ENCODE measurements at regions not wholly inside any gene's neighbourhood (a gene's known extent, or its start where the extent isn't known, plus 50 kb on each side); places are given as distances from the start of the nearest gene placed in this dataset.

GRCh38 chr18:7417727-7418126 lies 149.4 kb upstream of the PTPRM start:
- TF ChIP-seq CTCF (tag by site-specific recombination; IDR thresholded peaks at IDR 0.05) = no peak
- no peak for TF ChIP-seq GFI1B (tag by site-specific recombination; IDR thresholded peaks at IDR 0.05)
- TF ChIP-seq SETDB1 (IDR thresholded peaks at IDR 0.05; ENCODE audit: insufficient read length, low read length) = no peak
- TF ChIP-seq ZNF121 (tag by site-specific recombination; IDR thresholded peaks at IDR 0.05) = no peak
- no peak for TF ChIP-seq ZNF280C (tag by site-specific recombination; IDR thresholded peaks at IDR 0.05)
- TF ChIP-seq REST (tag by site-specific recombination; IDR thresholded peaks at IDR 0.05) = no peak
- no peak for TF ChIP-seq TRIM28 (IDR thresholded peaks at IDR 0.05; ENCODE audit: borderline replicate concordance, low read length)
- TF ChIP-seq ZBTB10 (tag by site-specific recombination; IDR thresholded peaks at IDR 0.05) = no peak
- TF ChIP-seq REPIN1 (tag by site-specific recombination; IDR thresholded peaks at IDR 0.05; ENCODE audit: low read depth) = no peak
- TF ChIP-seq ZNF140 (tag by site-specific recombination; IDR thresholded peaks at IDR 0.05) = no peak

Measured in HEK293 (cell line).